ENCODE measurements at regions not wholly inside any gene's neighbourhood (a gene's known extent, or its start where the extent isn't known, plus 50 kb on each side); places are given as distances from the start of the nearest gene placed in this dataset.

DNA sequence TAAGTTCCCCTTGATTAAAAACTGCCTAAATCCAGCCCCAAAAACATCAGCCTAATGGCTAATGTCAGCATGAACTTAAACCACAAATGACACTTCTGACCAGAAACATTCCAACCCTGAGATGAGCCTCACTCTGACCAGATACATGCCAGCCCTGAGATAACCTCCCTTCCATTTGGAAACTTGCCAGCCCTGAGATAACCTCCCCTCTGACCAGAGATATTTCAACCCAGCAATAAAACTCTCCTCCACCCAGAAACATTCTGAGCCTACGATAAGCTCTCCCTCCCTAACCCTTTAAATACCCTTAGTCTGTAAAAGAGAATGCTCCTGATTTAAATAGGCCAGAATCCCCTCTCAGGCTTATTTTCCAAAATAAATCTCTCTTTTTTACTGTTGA is 1035.7 kb upstream of the NUDT12 start:
- peaks cover 48% of the 10 kb centered on the region for H3K9me3 ChIP-seq (replicated peaks)
- H3K4me3 ChIP-seq: no peak overlapping the region
- H3K27me3 ChIP-seq (ENCODE audit: low read depth): no peaks in the 10 kb centered on the region
- H3K27ac ChIP-seq (replicated peaks): no peak overlapping the region
- H3K36me3 ChIP-seq: no peaks in the 10 kb centered on the region
- H3K4me1 ChIP-seq: no peaks in the 10 kb centered on the region
- TF ChIP-seq, protein P1, sequence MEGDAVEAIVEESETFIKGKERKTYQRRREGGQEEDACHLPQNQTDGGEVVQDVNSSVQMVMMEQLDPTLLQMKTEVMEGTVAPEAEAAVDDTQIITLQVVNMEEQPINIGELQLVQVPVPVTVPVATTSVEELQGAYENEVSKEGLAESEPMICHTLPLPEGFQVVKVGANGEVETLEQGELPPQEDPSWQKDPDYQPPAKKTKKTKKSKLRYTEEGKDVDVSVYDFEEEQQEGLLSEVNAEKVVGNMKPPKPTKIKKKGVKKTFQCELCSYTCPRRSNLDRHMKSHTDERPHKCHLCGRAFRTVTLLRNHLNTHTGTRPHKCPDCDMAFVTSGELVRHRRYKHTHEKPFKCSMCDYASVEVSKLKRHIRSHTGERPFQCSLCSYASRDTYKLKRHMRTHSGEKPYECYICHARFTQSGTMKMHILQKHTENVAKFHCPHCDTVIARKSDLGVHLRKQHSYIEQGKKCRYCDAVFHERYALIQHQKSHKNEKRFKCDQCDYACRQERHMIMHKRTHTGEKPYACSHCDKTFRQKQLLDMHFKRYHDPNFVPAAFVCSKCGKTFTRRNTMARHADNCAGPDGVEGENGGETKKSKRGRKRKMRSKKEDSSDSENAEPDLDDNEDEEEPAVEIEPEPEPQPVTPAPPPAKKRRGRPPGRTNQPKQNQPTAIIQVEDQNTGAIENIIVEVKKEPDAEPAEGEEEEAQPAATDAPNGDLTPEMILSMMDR (IDR thresholded peaks at IDR 0.05; ENCODE audit: borderline replicate concordance): no peak
- no peak for DNase-seq
- intact Hi-C loops (cut with micrococcal nuclease): no loop called here

DNA sequence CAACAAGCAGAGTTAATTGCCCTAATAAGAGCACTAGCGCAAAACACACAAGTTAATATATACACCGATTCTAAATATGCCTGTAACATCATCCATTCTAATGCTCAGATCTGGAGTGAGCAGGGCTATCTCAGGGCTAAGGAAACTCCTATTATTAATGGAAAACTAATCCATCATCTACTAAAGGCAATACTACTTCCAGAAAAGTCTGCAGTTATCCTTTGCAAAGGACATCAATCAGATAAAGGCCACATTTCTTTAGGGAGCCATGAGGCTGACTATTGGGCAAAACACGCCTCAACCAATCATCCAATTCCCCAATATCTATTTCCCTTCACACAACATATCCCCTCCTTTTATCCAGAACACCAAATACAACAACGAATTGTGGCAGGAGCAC is 1032.3 kb upstream of the NUDT12 start:
- Histone ChIP-seq H3K4me1 (no peaks in the 10 kb centered on the region), H3K27ac (replicated peaks) (no peak overlapping the region), H3K9me3 (replicated peaks) (peaks cover 35% of the 10 kb centered on the region), H3K36me3 (no peaks in the 10 kb centered on the region), H3K27me3 (ENCODE audit: low read depth) (no peaks in the 10 kb centered on the region), H3K4me3 (no peak overlapping the region)
- TF ChIP-seq, protein P1 (IDR thresholded peaks at IDR 0.05; ENCODE audit: borderline replicate concordance): no peak
- intact Hi-C loops (cut with micrococcal nuclease): no loop called here
- DNase-seq: no peak

DNA sequence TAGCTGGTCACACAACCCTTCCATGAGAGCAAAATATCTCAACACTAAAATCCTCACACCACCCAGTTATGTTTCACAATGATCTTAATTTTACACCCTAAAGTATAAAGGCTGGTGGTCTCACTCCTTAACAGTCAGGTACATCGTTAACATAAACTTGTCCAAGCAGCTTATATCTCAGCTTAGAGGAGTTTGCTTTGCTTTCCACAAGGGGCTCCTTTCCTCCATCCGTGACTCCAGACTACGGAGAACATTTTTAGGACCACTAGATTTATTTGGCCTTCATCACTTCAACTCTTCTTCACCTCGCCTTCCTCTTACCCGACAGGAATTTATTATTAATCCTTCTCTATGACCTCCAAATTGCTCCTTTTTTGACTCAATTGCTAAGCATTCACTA is 1014.1 kb upstream of the NUDT12 start:
- Histone ChIP-seq H3K9me3 (replicated peaks) (no peaks in the 10 kb centered on the region), H3K36me3 (no peaks in the 10 kb centered on the region), H3K27ac (replicated peaks) (no peak overlapping the region), H3K27me3 (ENCODE audit: low read depth) (no peaks in the 10 kb centered on the region), H3K4me3 (no peak overlapping the region), H3K4me1 (no peaks in the 10 kb centered on the region)
- intact Hi-C loops (cut with micrococcal nuclease): no loop called here
- DNase-seq: no peak
- TF ChIP-seq, protein P1 (IDR thresholded peaks at IDR 0.05; ENCODE audit: borderline replicate concordance): no peak

DNA sequence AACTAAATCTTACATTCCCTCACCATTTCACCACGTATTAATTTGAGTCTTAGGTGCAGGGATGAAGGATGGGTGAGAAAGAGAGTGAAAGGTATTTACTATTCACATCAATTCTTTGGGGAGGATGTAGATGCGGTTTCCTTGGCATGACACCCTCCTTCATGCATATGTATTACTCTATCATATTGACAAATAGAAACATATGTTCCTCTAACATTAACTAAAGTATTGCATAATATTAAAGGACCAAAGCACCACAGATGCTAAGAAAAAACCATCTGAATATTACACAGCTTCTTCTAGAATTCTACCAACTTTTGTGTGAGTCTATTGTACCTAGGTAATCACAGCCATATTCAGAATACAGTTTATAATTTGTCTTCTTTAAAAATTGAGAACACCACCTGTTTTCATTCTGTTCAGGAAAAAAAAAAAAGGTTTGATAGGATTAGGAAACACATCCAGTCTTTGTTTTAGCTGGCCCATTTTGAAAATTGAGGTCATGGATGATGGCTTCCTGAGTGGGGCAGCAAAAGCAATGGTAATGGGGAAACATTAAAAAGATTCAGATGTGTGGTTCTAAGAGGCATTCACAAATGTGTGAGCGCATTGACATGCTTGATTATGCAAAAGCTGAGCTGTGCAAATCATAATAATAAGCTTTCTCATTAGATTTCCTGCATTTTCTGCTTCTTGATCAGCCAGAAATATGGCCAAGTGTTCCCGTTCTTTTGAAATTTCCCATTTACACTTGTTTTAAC is 1011.5 kb upstream of the NUDT12 start:
- no peak overlapping the region for H3K4me3 ChIP-seq
- H3K27me3 ChIP-seq (ENCODE audit: low read depth): no peaks in the 10 kb centered on the region
- no peak for DNase-seq
- intact Hi-C loops (cut with micrococcal nuclease): no loop called here
- H3K4me1 ChIP-seq: no peaks in the 10 kb centered on the region
- no peaks in the 10 kb centered on the region for H3K36me3 ChIP-seq
- TF ChIP-seq, protein P1 (IDR thresholded peaks at IDR 0.05; ENCODE audit: borderline replicate concordance): no peak
- no peaks in the 10 kb centered on the region for H3K9me3 ChIP-seq (replicated peaks)
- no peak overlapping the region for H3K27ac ChIP-seq (replicated peaks)

DNA sequence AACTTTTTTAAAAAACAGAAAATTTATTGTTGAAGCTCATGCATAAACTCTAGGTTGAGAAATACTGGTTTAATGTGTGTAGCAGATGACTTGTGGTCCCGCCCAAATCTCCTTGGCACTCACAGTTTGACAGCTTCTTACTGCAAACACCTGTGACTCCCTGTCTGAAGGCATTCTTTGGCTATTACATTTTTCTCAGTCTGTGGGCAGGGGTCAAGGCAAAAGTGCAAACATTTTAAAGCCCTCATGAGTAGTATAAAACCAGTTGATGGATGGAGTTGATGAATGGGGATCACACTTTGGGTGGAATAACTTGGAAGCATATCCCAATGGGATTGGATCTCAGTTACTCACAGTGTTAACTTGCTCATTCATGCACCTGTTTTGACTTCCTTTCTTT is 1007.0 kb upstream of the NUDT12 start:
- TF ChIP-seq, protein P1 (IDR thresholded peaks at IDR 0.05; ENCODE audit: borderline replicate concordance): no peak
- intact Hi-C loops (cut with micrococcal nuclease): no loop called here

More for the DNA sequence above, 1007.0 kb upstream of the NUDT12 start:
- H3K4me3 ChIP-seq: no peak overlapping the region
- H3K36me3 ChIP-seq: no peaks in the 10 kb centered on the region
- H3K9me3 ChIP-seq (replicated peaks): peaks cover 5% of the 10 kb centered on the region
- H3K27me3 ChIP-seq (ENCODE audit: low read depth): no peaks in the 10 kb centered on the region
- no peak for DNase-seq
- H3K27ac ChIP-seq (replicated peaks): no peak overlapping the region
- no peaks in the 10 kb centered on the region for H3K4me1 ChIP-seq

All from left ventricle myocardium inferior (tissue), 1 donor.